ENCODE measurements at regions not wholly inside any gene's neighbourhood (a gene's known extent, or its start where the extent isn't known, plus 50 kb on each side); places are given as distances from the start of the nearest gene placed in this dataset.

- TF ChIP-seq EZH2 (IDR thresholded peaks at IDR 0.05; ENCODE audit: low read depth, low read length, severe bottlenecking) (no peak), CBX8 (IDR thresholded peaks at IDR 0.05; ENCODE audit: borderline replicate concordance, low read depth, low read length) (no peak), POLR2A (IDR thresholded peaks at IDR 0.05; ENCODE audit: control extremely low read depth in 1 of 2, low read depth in 2 of 2, low read length in 2 of 2) (no peak)
Measured at GRCh38 chr18:51563396-51563795, 365.9 kb upstream of the MEX3C start (continued).
